ENCODE measurements at regions not wholly inside any gene's neighbourhood (a gene's known extent, or its start where the extent isn't known, plus 50 kb on each side); places are given as distances from the start of the nearest gene placed in this dataset.

DNA sequence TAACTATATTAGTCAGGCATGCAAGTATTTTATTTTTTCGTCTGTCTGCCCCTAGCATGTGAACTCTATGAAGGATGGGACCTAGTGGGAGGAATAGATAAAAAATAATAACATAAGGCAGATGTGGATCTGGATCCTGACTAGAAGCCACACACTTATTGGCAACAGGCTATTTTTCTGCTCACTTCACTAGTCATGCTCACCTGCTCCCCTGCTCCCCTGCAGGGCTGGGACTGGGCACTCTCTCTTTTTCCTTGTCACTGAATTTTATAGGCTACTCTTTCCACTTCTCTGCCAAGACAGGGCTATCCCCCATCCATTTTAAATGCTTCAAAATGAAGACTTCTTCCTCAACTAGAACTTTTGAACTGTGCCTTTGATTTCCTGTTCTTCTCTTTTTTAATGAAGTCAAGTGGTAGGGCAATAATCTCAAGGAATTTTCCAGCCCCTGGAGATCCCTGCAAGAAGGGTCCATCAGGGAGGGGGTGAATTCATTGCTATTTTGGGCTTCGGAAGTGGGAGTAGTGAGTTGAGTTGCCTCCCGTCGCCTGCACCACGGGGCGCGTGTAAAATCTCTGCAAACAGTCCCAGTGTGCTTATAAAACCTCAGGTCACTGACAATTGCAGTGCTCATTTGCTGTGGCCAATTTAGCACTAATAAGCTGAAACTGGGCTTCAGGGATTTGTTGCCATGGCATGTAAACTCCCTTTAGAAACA, 156.7 kb upstream of the NPVF start:
- no peaks in the 10 kb centered on the region for H3K79me2 ChIP-seq (ENCODE audit: insufficient read depth, low read depth, low read length)
- DNase-seq (ENCODE audit: low spot score), result no peak
- H2AFZ ChIP-seq (ENCODE audit: low read length), result no peak overlapping the region
- BruUV-seq (replicated peaks), result no TSS peak
- TF ChIP-seq, protein P1, sequence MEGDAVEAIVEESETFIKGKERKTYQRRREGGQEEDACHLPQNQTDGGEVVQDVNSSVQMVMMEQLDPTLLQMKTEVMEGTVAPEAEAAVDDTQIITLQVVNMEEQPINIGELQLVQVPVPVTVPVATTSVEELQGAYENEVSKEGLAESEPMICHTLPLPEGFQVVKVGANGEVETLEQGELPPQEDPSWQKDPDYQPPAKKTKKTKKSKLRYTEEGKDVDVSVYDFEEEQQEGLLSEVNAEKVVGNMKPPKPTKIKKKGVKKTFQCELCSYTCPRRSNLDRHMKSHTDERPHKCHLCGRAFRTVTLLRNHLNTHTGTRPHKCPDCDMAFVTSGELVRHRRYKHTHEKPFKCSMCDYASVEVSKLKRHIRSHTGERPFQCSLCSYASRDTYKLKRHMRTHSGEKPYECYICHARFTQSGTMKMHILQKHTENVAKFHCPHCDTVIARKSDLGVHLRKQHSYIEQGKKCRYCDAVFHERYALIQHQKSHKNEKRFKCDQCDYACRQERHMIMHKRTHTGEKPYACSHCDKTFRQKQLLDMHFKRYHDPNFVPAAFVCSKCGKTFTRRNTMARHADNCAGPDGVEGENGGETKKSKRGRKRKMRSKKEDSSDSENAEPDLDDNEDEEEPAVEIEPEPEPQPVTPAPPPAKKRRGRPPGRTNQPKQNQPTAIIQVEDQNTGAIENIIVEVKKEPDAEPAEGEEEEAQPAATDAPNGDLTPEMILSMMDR (conservative IDR thresholded peaks at IDR 0.05; ENCODE audit: low read length), result no peak
- TF ChIP-seq EZH2phosphoT487 (IDR thresholded peaks at IDR 0.05; ENCODE audit: borderline replicate concordance, low read depth, low read length), result no peak
- H3K36me3 ChIP-seq (ENCODE audit: insufficient read depth, low read length), result no peaks in the 10 kb centered on the region
- POLR2A ChIA-PET, result no interaction called here
- H4K20me1 ChIP-seq (ENCODE audit: insufficient read depth, low read length), result no peaks in the 10 kb centered on the region
- H3K4me3 ChIP-seq (ENCODE audit: low read depth, low read length, poor library complexity, severe bottlenecking), result no peak overlapping the region
- no peaks in the 10 kb centered on the region for H3K9me3 ChIP-seq (ENCODE audit: low read length)
- intact Hi-C loops (cut with micrococcal nuclease; ENCODE audit: unreplicated experiment), result no loop called here
- H3K4me1 ChIP-seq (ENCODE audit: insufficient read depth, low read length, poor library complexity, severe bottlenecking), result no peaks in the 10 kb centered on the region
- no peak overlapping the region for H3K4me2 ChIP-seq (ENCODE audit: low read length)
- CTCF ChIA-PET (ENCODE audit: unreplicated experiment), result no interaction called here
- H3K9me2 ChIP-seq (ENCODE audit: insufficient read depth, low read length), result no peaks in the 10 kb centered on the region
- no peak overlapping the region for H3K27ac ChIP-seq (ENCODE audit: low read depth, low read length, poor library complexity, severe bottlenecking)

DNA sequence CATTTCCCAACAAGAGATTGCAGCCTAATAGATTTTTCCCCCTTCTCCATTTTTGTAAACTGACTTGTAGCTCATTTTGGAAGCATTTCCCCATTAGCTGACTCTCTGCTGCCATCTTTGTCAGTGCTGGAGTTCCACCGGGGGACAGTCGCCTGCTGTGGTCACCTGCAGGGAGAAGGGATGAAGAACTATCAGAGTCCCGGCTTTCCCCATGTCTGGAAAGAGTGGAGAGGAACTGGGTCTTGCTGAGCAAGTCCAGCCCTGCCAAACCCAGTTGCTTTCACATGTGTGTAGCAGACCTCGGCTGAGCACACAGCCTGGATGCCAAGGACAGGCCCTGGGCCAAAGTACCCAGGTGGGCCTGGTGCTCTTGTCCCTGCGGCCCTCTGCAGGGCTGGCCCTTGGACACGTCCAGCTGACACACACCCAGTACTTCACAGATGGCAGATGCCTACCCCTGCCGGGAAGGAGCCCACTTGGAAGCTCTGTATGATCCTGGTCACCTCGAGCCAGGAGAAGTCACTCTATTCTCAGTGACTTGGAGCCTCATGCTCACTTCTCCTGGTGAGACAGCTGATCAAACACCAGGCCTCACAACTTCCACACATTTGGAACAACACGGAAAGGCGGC, 157.3 kb upstream of the NPVF start:
- H4K20me1 ChIP-seq (ENCODE audit: insufficient read depth, low read length), result no peaks in the 10 kb centered on the region
- ChIA-PET CTCF (ENCODE audit: unreplicated experiment) (no interaction called here), POLR2A (interaction anchor here (0.8 kb wide), 1 partner anchor 28 kb away, joined by 4 read pairs; no protein-coding TSS in a partner anchor)
- no peaks in the 10 kb centered on the region for H3K9me2 ChIP-seq (ENCODE audit: insufficient read depth, low read length)
- no peaks in the 10 kb centered on the region for H3K79me2 ChIP-seq (ENCODE audit: insufficient read depth, low read depth, low read length)
- TF ChIP-seq, protein P1 (conservative IDR thresholded peaks at IDR 0.05; ENCODE audit: low read length), result no peak
- no peak for TF ChIP-seq EZH2phosphoT487 (IDR thresholded peaks at IDR 0.05; ENCODE audit: borderline replicate concordance, low read depth, low read length)
- no TSS peak for BruUV-seq (replicated peaks)
- H3K4me3 ChIP-seq (ENCODE audit: low read depth, low read length, poor library complexity, severe bottlenecking), result no peak overlapping the region
- intact Hi-C loops (cut with micrococcal nuclease; ENCODE audit: unreplicated experiment), result no loop called here
- H3K4me1 ChIP-seq (ENCODE audit: insufficient read depth, low read length, poor library complexity, severe bottlenecking), result no peaks in the 10 kb centered on the region
- H3K27ac ChIP-seq (ENCODE audit: low read depth, low read length, poor library complexity, severe bottlenecking), result no peak overlapping the region
- no peak for DNase-seq (ENCODE audit: low spot score)
- H3K9me3 ChIP-seq (ENCODE audit: low read length), result no peaks in the 10 kb centered on the region
- H3K36me3 ChIP-seq (ENCODE audit: insufficient read depth, low read length), result no peaks in the 10 kb centered on the region
- H3K4me2 ChIP-seq (ENCODE audit: low read length), result no peak overlapping the region
- H2AFZ ChIP-seq (ENCODE audit: low read length), result no peak overlapping the region

DNA sequence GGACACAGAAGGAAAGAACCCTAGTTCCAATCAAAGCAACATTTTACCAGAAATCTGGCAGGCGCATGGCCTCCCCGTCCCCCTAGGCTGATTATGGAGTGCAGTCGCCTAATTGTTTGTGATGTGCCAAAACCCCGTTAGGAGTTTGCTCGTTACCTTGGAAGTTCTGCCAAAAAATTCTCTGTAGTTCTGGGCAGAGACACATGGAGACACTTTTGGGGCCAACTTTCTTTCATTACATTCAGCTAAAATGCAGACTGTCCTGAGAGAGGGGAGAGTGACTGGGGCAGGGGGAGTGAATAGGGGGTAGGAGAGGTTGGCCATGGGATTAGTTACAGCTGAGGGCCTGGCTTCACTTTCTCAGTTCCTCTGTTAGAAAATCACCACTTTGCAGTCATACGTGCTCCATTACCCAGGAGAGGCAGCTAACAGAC, 158.0 kb upstream of the NPVF start:
- Histone ChIP-seq H3K4me2 (ENCODE audit: low read length) (no peak overlapping the region), H3K4me1 (ENCODE audit: insufficient read depth, low read length, poor library complexity, severe bottlenecking) (no peaks in the 10 kb centered on the region), H2AFZ (ENCODE audit: low read length) (no peak overlapping the region), H3K36me3 (ENCODE audit: insufficient read depth, low read length) (no peaks in the 10 kb centered on the region), H3K79me2 (ENCODE audit: insufficient read depth, low read depth, low read length) (no peaks in the 10 kb centered on the region), H3K9me3 (ENCODE audit: low read length) (no peaks in the 10 kb centered on the region), H3K9me2 (ENCODE audit: insufficient read depth, low read length) (no peaks in the 10 kb centered on the region), H4K20me1 (ENCODE audit: insufficient read depth, low read length) (no peaks in the 10 kb centered on the region), H3K27ac (ENCODE audit: low read depth, low read length, poor library complexity, severe bottlenecking) (no peak overlapping the region), H3K4me3 (ENCODE audit: low read depth, low read length, poor library complexity, severe bottlenecking) (no peak overlapping the region)
- TF ChIP-seq EZH2phosphoT487 (IDR thresholded peaks at IDR 0.05; ENCODE audit: borderline replicate concordance, low read depth, low read length), result no peak
- TF ChIP-seq, protein P1 (conservative IDR thresholded peaks at IDR 0.05; ENCODE audit: low read length), result no peak
- no peak for DNase-seq (ENCODE audit: low spot score)
- intact Hi-C loops (cut with micrococcal nuclease; ENCODE audit: unreplicated experiment), result no loop called here
- no TSS peak for BruUV-seq (replicated peaks)
- ChIA-PET CTCF (ENCODE audit: unreplicated experiment) (no interaction called here), POLR2A (interaction anchor here (0.8 kb wide), 1 partner anchor 27 kb away, joined by 4 read pairs; no protein-coding TSS in a partner anchor)

All from OCI-LY7 (cell line).